ENCODE measurements at regions not wholly inside any gene's neighbourhood (a gene's known extent, or its start where the extent isn't known, plus 50 kb on each side); places are given as distances from the start of the nearest gene placed in this dataset.
"Not testable (repeated sequence)": the region's sequence is repeated elsewhere in the genome, so short reads cannot be mapped to it uniquely, and the experiment has no call there.

DNA sequence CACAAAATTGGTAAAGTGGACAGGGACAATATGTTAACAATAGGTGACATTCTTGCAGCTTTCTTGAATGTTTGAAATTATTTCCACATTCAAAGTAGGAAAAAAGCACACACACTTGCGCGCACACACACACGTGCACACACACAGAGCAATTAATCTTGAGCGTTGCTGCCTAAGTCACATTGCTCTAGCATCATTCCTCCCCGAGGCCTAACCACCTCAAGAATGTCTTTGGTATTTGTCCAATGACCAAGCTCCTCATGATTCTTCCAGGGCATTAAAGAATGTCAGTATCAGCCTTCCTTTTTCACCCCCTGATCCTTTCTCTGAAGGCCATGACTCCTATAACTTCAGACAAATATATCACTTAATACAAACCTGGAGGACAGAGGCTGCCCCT lies 198.1 kb downstream of the NPR3 start:
- 83 to 90% methylated on average over 5 of the region's 5 CpGs for WGBS, 2 donors
- Histone ChIP-seq H3K36me3 (no peaks in the 10 kb centered on the region), H3K9me3 (peaks cover 0 to 13% (median 7%) of the 10 kb centered on the region in 11 donors), H3K4me3 (no peak overlapping the region), H3K4me1 (no peaks in the 10 kb centered on the region), H3K27ac (no peak overlapping the region), H3K27me3 (no peaks in the 10 kb centered on the region)
- TF ChIP-seq, protein P1, sequence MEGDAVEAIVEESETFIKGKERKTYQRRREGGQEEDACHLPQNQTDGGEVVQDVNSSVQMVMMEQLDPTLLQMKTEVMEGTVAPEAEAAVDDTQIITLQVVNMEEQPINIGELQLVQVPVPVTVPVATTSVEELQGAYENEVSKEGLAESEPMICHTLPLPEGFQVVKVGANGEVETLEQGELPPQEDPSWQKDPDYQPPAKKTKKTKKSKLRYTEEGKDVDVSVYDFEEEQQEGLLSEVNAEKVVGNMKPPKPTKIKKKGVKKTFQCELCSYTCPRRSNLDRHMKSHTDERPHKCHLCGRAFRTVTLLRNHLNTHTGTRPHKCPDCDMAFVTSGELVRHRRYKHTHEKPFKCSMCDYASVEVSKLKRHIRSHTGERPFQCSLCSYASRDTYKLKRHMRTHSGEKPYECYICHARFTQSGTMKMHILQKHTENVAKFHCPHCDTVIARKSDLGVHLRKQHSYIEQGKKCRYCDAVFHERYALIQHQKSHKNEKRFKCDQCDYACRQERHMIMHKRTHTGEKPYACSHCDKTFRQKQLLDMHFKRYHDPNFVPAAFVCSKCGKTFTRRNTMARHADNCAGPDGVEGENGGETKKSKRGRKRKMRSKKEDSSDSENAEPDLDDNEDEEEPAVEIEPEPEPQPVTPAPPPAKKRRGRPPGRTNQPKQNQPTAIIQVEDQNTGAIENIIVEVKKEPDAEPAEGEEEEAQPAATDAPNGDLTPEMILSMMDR (IDR thresholded peaks at IDR 0.05) = no peak
- intact Hi-C loops (cut with DNase I) = no loop called here
- DNase-seq (no peak), ATAC-seq (no peak)

DNA sequence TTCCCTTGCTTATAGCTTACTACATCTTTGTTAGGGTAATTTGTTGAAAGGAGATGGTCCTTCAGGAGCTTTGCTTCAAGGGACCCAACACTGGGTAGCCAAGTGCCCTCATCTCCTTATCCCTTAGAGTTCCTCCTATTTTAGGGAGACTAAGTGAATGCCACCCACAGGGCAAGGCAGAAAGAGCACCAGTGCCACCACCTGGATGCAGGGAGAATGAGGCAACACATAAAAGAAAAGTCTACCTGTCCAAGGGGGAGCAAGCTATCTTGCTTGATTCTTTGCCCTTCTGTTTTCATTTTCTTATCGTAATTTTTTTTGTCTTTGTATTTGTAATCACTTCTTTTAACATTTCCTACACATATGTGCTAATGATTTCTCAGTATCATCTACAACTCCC lies 205.5 kb downstream of the NPR3 start:
- H3K9me3 ChIP-seq = peaks cover 0 to 14% (median 0%) of the 10 kb centered on the region in 11 donors
- intact Hi-C loops (cut with DNase I) = loop anchor here in 3 of 10 donors (5.0 to 10.0 kb wide), 3 partner anchors 204 to 212 kb away; partner anchors contain the start of gene NPR3 (in 1 of the 3)
- peak in 3 of 8 donors; percentile 25 to 63 (median 49) for ATAC-seq
- no peak overlapping the region for H3K27ac ChIP-seq
- WGBS, 2 donors = 50 to 64% methylated on average over 1 of the region's 1 CpG
- no peaks in the 10 kb centered on the region for H3K27me3 ChIP-seq
- H3K4me3 ChIP-seq = no peak overlapping the region
- H3K36me3 ChIP-seq = no peaks in the 10 kb centered on the region
- DNase-seq = no peak
- H3K4me1 ChIP-seq = peaks cover 0 to 5% (median 0%) of the 10 kb centered on the region in 9 donors
- TF ChIP-seq, protein P1 (IDR thresholded peaks at IDR 0.05) = peak in 7 of 9 donors; percentile 27 to 53 (median 40)

DNA sequence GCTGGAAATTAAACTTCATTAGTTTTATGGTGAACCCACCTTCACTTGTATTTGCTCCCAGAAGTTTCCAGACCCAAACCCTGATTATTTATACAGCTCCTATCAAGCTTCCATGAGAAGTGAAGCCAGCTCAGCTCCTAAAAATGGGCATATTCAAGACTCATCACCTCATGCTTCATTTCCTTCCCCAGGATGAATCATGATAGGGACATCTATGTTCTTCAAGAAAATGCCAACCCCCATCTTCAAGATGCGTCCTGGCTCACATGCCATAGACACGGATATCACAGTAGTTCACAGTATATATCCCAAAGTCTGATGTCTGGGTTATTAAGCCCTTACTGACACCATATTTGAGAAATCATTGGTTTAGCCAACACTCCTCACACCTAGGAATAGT lies 217.6 kb downstream of the NPR3 start:
- TF ChIP-seq, protein P1 (IDR thresholded peaks at IDR 0.05) = no peak
- no peak for ATAC-seq
- 90% methylated on average over 2 of the region's 2 CpGs for WGBS, 2 donors

DNA sequence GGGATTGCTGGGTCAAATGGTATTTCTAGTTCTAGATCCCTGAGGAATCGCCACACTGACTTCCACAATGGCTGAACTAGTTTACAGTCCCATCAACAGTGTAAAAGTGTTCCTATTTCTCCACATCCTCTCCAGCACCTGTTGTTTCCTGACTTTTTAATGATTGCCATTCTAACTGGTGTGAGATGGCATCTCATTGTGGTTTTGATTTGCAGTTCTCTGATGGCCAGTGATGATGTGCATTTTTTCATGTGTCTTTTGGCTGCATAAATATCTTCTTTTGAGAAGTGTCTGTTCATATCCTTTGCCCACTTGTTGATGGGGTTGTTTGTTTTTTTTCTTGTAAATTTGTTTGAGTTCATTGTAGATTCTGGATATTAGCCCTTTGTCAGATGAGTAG lies 220.3 kb downstream of the NPR3 start:
- H3K4me3 ChIP-seq; H3K4me1 ChIP-seq; H3K36me3 ChIP-seq; H3K27ac ChIP-seq; H3K9me3 ChIP-seq; H3K27me3 ChIP-seq; ATAC-seq; DNase-seq; intact Hi-C loops (cut with DNase I): not testable (repeated sequence)
- WGBS, 2 donors = 80 to 100% methylated on average over 1 of the region's 1 CpG

More for the DNA sequence above, 217.6 kb downstream of the NPR3 start:
- no peak overlapping the region for H3K4me3 ChIP-seq
- no peaks in the 10 kb centered on the region for H3K4me1 ChIP-seq
- no peaks in the 10 kb centered on the region for H3K27me3 ChIP-seq
- intact Hi-C loops (cut with DNase I) = no loop called here
- H3K36me3 ChIP-seq = no peaks in the 10 kb centered on the region
- no peak for DNase-seq
- no peaks in the 10 kb centered on the region for H3K9me3 ChIP-seq
- H3K27ac ChIP-seq = no peak overlapping the region

DNA sequence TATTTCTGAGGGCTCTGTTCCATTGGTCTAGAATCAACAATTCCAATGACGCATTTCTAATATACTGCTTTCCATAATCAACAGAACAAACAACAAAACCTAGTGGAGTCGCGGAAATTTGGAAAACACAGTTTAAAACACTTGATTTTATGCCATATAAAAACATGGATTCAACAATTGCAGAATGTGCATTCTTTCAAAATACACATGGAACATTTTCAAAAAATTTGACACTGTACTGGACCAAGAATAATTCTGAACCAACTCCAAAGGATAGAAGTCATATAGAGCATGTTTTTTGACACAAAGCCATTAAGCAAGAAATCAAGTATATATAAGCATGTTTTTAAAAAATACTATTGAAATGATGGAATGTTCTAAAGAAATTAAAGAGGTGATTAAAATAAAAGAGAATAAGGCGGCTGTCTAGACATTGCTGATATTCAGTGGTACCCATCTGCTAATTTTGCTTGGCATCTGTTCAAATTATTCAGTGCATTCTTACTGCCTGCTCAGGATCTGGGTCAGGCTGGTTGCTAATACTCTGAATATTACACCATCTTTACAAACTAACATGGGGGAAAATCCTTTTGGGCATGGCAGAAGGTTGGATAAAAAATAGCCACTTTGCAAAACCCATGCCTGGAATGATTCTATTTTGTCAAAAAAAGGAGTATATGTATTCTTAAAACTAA lies 221.3 kb downstream of the NPR3 start:
- Histone ChIP-seq H3K4me1 (no peaks in the 10 kb centered on the region), H3K36me3 (no peaks in the 10 kb centered on the region), H3K9me3 (no peaks in the 10 kb centered on the region), H3K4me3 (no peak overlapping the region), H3K27ac (no peak overlapping the region), H3K27me3 (no peaks in the 10 kb centered on the region)
- ATAC-seq (no peak), DNase-seq (no peak)
- intact Hi-C loops (cut with DNase I) = no loop called here
- TF ChIP-seq, protein P1 (IDR thresholded peaks at IDR 0.05) = no peak
- WGBS, 2 donors = 53 to 69% methylated on average over 4 of the region's 4 CpGs

Measured in heart right ventricle (tissue), 16 donors.